Esophagus mucosa (tissue), 1 donor: ENCODE measurements at regions not wholly inside any gene's neighbourhood (a gene's known extent, or its start where the extent isn't known, plus 50 kb on each side); places are given as distances from the start of the nearest gene placed in this dataset.

Experiments
- ATAC-seq: fragments of 200-7000 bp; cut with Tn5 transposase; one replicate; pipeline ENCODE4 v1.9.1; 2020
- donor health status: DM: yes; HTN: yes; CAD: no.

GRCh38 chr16:86373276-86373901, 136.9 kb upstream of the FOXF1 start:
- ATAC-seq, result no peak

DNA sequence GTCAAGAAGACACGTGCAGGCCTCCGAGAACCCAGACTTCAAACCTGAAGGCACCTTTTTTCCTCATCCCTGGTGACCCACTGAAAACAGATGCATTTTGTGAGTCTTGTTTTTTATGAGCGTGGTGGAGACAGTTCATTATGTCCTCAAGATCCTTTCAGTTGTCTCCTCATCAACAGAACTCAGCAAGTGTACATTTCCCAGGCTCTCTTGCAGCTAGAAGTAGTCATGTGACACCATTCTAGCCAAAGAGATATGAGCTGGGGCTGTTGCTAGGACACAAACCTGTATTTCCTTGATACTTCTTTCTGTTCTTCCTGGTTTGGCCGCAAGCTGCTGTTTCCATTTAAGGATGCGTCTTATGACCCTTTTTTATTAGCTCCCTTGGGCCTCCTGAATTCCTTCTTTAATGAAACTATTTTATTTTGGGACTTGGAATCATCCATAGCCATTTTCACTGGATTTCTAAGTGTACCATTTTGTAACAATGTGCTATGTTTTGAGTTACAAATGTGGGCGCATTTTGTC, 135.7 kb upstream of the FOXF1 start:
- no peak for ATAC-seq

DNA sequence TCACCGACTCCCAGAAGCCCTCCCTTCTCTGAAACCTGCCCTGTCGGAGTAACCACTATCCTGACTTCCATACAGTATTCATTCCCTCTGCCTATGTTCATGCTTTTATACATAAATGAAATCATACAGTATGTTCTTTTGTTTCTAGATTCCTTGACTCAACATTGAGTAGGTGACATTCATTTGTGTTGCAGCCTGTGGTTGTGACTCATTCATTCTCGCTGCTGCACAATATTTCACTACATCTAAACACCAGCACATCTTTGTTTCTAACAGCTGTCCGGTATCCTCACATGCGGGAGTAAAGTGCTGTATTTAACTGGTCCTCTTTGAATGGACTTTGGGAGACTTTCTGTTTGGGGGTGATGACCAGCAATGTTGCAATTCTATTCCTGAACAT, 135.0 kb upstream of the FOXF1 start:
- no peak for ATAC-seq

GRCh38 chr16:86375851-86376250, 134.5 kb upstream of the FOXF1 start:
- ATAC-seq, result no peak

DNA sequence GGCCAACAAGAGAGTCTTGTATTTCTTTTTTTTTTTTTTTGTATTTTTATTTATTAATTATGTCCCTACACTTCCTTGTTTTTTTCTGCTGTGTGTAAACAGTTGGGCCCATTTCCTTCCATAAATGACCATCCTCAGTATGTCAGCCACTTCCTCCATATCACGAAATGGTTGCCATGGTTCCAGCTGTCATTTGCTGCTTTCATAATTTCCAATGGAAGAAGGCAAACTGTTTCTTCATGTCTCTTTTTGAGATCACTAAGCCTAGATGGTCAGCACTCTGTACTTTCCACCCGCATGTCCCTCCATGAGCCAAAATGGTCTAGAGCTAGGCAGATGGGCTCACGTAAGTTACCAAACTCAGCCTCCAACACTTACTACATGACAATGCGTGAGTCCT, 133.5 kb upstream of the FOXF1 start:
- ATAC-seq, result no peak

GRCh38 chr16:86377251-86378022, 132.9 kb upstream of the FOXF1 start:
- ATAC-seq, result no peak

DNA sequence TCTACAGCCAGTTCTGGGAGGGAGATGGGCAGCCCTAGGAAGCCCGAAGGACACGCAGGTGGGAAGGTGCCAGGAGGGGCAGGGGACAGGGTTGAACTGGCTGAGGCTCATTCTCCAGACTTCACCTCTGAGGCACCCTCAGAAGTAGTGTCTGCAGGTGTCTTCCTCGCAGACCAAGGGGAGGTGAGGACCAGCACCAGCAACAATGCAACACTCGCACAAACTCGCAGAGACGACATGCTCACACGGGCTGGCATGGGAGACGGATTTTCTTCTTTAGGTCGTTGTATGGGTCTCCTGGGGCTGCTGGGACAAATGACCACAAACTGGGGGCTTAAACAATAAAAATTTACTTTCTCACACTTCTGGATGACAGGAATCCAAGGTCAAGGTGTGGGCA, 132.2 kb upstream of the FOXF1 start:
- no peak for ATAC-seq

DNA sequence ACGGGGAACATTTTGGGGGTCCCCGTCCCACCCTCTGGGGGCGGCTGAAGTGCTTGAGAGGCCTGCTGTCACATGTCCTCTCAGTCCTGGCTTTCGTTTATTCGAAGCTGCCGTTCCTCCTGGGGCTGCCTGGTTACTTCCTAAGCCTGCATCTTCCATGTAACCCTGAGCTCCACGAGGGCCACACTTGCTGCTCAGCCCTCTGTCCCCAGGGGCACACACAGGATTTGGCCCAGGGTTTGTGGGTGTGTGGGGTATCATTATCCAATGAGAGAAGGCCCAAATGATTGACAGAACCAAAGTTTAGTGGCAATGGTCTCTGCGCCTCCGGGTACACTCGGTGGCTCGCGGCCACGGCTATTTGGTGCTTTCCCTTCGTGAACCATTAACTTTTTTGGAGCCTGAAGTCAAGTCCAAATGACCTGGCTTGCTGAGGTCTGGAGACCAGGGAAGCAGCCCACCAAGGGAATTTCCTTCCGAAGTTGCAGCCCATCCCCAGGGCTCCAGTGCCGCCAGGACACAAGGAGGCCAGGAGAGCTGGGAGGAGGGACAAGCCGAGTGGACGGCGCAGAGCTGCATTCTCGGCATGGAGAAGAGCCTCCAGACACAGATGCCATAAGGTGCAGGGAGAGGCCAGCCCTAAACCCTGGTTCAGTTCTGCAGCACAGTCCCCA, 131.4 kb upstream of the FOXF1 start:
- no peak for ATAC-seq

GRCh38 chr16:86379505-86379846, 130.9 kb upstream of the FOXF1 start:
- no peak for ATAC-seq

- no peak for ATAC-seq
These were observed 130.3 kb upstream of the FOXF1 start for GRCh38 chr16:86380030-86380429.

DNA sequence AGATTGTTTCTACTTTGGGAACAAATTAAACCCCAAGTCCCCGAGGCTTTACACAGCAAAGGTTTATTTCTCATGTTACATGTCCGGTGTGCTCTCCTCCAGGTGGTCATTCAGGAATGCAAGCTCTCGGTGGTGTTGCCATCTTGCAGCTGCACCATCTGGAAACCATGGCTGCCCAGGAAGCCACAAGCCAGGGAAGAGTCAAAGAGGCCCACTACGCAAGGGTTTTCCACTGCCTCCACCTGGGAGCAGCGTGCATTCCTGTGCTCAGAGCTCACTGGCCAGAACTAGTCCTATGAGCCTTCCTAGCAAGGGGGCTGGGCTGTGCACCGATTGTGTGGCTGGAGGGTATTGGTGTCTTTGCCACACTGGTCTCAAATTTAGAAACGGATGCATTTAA, 128.8 kb upstream of the FOXF1 start:
- no peak for ATAC-seq

- ATAC-seq, result no peak
These were observed 128.1 kb upstream of the FOXF1 start for GRCh38 chr16:86382067-86382773.

GRCh38 chr16:86382774-86383407, 127.4 kb upstream of the FOXF1 start:
- no peak for ATAC-seq

GRCh38 chr16:86383488-86384262, 126.7 kb upstream of the FOXF1 start:
- ATAC-seq, result no peak

DNA sequence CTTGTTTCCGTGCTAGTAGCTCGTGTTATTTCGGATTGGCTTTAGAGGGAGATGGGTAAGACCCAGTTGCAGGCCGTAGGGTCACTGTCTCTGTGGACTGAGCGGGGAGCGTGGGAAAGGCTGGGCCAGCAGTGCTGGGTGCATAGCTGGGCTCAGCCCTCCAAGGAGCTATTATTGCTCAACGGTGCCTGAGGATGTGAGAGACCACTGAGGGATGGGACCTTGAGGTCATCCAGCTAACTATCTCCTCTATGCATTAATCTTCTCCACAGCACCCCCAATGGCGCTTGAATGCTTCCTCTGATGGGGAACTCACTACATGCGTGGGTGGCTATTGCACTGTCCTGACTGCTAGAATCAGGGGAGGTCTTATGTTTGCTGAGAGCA, 126.1 kb upstream of the FOXF1 start:
- ATAC-seq, result no peak

- no peak for ATAC-seq
These were observed 125.3 kb upstream of the FOXF1 start for GRCh38 chr16:86384980-86385379.

DNA sequence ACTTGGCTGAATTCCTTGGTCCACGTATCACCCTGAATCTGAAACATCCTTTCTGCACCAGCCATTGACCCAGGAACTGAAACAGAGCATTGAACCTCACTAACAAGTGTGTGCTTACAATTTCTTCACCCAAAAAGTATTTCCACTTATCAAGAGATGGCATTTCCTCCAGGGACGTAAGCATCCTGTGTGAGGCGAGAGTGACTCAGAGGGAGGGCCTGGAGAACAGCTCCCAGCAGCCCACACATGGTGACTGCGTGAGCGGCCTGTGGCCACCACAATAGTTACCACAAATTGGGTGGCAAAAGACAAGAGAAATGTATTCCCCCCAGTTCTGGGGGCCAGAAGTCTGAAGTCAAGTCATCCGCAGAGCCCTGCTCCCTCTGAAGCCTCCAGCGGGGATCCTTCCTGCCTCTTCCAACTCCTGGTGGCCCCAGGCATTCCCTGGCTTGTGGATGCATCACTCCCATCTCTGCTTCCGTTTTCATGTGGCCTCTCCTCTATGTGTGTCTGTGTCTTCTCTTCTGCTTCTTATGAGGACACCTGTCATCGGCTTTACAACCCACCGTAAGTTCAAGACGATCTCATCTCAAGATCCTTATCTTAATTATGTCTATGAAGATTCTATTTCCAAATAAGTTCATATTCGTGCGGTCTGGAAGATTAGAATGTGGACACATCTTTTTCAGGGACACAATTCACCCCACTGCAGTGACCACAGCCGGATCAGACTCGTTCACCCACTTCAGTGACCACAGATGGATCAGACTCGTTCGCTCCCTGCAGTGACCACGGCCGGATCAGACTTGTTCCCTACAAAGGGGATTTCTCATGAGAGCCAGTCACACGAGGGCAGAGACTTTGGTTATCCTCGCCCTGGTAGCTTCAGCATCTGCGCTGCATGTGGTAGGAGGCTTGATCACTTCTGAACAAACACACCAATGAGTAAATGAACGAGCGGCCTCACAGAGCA, 122.6 kb upstream of the FOXF1 start:
- no peak for ATAC-seq

DNA sequence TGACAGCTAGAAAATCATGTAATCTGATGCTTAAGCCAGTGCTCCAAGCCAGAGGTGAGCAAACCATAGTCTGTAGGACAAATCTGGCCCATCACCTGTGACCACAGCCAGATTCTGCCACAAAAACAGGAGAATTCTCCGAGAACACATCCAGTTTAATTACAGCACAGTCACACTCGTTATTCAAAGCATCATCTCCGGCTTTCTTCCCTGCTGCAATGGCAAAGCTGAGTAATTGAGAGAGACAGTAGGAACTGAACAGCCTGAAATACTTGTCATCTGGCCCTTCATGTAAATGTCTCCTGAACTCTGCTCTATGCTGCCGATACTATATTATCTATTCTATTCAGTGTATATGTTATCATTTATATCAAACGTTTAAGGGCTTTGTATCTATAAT, 121.4 kb upstream of the FOXF1 start:
- ATAC-seq, result no peak

GRCh38 chr16:86389566-86390328, 120.6 kb upstream of the FOXF1 start:
- no peak for ATAC-seq

DNA sequence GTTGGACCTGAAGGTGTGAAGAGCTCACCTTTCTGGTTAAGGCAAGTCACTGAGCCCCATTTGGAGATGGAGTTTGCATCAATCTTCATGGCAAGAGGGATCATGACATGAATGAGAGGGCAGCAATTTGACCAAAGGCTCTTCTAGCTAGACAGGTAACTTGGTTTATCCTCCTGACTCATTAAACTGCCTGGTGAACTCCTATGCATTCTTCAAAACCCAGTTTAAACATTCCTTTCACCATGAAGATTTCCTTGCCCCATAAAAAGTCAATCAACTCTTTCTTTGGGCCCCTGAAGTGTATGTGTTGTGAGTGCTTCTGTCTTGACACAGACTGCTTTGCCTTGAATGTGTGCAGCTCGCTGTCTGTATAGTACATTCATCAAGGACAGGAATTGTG, 120.0 kb upstream of the FOXF1 start:
- ATAC-seq, result no peak
